ENCODE measurements at regions not wholly inside any gene's neighbourhood (a gene's known extent, or its start where the extent isn't known, plus 50 kb on each side); places are given as distances from the start of the nearest gene placed in this dataset.
A peak's percentile ranks its signal among the peaks of the same experiment; 100 is the strongest.
"Not testable (repeated sequence)": the region's sequence is repeated elsewhere in the genome, so short reads cannot be mapped to it uniquely, and the experiment has no call there.

- no peak for DNase-seq (ENCODE audit: low read depth, low spot score)
- TF ChIP-seq CTCF (IDR thresholded peaks at IDR 0.05; ENCODE audit: low read depth, low read length): no peak
- no peak overlapping the region for H3K4me3 ChIP-seq (ENCODE audit: low read depth, low read length)
- in situ Hi-C loops (cut with HindIII; ENCODE audit: low sequenced_read_pairs): no loop called here
These were observed 280.0 kb upstream of the CRY1 start for GRCh38 chr12:107373238-107373809.

DNA sequence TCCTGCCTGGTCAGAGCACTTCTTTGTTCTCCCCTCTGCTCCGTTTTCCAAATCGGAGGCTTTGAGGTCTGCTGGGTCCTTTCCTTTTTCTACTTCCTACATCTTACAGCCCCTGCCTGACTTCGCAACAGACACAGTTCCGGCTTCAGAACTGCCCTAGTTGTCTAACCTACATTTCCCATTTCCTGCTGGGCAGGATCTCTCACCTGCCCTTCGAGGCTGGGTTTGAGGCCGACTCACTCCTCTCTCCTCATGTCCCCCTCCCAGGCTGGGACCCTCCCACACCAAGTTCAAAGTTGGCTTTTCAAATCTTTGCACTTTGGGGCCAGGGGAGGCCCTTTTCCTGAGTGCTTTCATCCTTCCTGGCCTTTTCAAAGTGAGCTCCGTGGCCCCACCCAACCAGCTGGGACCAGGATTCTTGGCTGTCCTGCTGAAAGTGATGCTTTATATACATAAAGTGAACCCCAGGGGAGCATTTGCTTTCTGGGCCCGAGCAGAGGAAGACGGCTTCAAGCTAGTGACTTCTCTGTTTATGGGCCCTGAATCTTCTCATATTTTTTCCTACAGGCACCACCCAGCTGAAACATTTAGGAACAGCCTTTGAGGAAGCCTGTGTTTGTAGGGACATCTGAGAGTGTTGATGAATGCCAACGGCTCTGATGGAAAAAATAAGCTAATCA is 281.0 kb upstream of the CRY1 start:
- in situ Hi-C loops (cut with HindIII; ENCODE audit: low sequenced_read_pairs): no loop called here
- TF ChIP-seq CTCF (IDR thresholded peaks at IDR 0.05; ENCODE audit: low read depth, low read length): no peak
- no peak for DNase-seq (ENCODE audit: low read depth, low spot score)
- no peak overlapping the region for H3K4me3 ChIP-seq (ENCODE audit: low read depth, low read length)

- in situ Hi-C loops (cut with HindIII; ENCODE audit: low sequenced_read_pairs): no loop called here
- TF ChIP-seq CTCF (IDR thresholded peaks at IDR 0.05; ENCODE audit: low read depth, low read length): no peak
- no peak for DNase-seq (ENCODE audit: low read depth, low spot score)
These were observed 281.9 kb upstream of the CRY1 start for GRCh38 chr12:107375231-107375630.

DNA sequence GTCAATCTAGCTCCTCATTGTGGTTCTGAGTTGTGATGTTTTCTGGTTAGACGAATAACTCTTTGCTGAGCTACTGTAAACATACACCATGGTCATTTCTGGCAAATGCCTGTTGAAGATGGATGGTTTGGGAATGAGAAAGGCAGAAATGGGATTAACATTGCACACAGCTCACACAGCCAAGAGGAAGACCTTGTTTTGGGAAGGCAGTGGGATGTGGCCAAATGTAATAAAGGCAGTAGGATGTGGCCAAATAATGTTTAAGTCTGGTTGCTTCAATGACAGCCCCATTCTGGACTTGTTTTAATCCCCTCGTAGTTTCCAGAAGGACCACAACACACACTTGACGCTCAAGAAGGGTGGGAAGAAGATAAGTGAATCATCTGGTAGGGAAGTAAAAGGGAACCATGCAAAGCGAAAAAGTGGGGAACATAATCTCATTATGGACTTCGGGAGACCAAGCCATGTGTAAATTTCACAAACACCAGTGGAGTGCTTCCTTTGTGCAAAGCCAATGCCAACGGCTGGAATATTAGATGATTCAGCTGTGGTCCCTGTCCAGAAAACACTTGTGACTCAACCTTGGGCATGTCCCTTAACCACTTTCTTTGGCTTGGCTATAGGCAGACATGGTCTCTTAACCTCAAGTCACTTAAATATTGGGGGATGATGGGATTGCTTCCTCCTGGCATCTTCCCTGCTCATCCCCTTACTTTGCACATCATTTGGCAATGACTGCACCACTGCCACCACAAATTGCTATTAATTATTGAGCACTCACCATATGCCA is 284.4 kb upstream of the CRY1 start:
- in situ Hi-C loops (cut with HindIII; ENCODE audit: low sequenced_read_pairs): no loop called here
- DNase-seq (ENCODE audit: low read depth, low spot score): no peak
- TF ChIP-seq CTCF (IDR thresholded peaks at IDR 0.05; ENCODE audit: low read depth, low read length): no peak
- H3K4me3 ChIP-seq (ENCODE audit: low read depth, low read length): no peak overlapping the region

More at GRCh38 chr12:107375231-107375630, 281.9 kb upstream of the CRY1 start:
- no peak overlapping the region for H3K4me3 ChIP-seq (ENCODE audit: low read depth, low read length)

DNA sequence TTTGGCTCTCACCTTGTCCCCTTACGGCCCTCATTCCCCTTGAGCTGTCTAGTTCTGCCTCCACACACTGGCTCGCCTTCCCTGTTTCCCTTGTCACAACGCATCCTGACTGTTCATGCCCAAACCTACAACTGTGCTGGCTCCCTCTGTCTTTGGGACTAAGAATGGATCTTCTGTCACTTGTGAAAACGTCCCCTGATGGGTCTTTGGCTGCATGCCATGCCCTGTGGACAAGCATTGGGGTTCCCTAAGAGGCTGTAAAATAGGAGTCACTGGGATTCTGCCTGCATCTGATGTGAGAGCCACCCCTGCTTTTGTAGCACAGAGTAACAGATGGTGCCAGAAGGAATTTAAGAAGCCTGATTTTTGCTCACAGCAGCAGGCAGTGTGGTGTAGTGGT is 285.3 kb upstream of the CRY1 start:
- no peak for DNase-seq (ENCODE audit: low read depth, low spot score)
- in situ Hi-C loops (cut with HindIII; ENCODE audit: low sequenced_read_pairs): no loop called here
- no peak for TF ChIP-seq CTCF (IDR thresholded peaks at IDR 0.05; ENCODE audit: low read depth, low read length)
- no peak overlapping the region for H3K4me3 ChIP-seq (ENCODE audit: low read depth, low read length)

DNA sequence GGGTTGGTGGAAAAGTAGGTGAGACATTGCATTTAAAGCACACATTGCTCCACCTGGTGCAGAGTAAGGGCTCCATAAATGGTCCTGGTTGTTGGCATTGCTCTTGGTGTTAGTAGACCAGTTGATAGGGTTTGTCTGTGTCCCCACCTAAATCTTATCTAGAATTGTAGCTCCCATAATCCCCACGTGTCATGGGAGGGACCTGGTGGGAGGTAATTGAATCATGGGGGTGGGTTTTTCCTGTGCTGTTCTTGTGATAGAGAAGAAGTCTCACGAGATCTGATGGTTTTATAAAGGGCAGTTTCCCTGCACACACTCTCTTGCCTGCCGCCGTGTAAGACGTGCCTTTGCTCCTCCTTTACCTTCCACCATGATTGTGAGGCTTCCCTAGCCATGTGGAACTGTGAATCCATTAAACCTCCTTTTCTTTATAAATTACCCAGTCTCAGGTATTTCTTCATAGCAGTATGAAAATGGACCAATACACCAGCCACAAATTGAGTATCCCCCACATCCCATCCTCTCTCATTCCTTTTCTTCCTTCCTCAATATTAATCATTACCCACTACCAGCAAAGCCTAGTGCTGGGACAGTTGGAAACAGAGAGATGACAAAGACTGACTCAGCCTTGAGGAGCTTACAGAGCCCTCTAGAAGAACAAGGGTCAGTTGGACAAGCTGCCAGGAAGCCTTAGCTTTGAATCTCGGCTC is 285.9 kb upstream of the CRY1 start:
- in situ Hi-C loops (cut with HindIII; ENCODE audit: low sequenced_read_pairs): not testable (repeated sequence)
- DNase-seq (ENCODE audit: low read depth, low spot score): peak; percentile 68

More for the DNA sequence above, 285.9 kb upstream of the CRY1 start:
- H3K4me3 ChIP-seq (ENCODE audit: low read depth, low read length): not testable (repeated sequence)

Data from astrocyte of the spinal cord (primary cell).